ENCODE measurements at regions not wholly inside any gene's neighbourhood (a gene's known extent, or its start where the extent isn't known, plus 50 kb on each side); places are given as distances from the start of the nearest gene placed in this dataset.

GRCh38 chr14:29102996-29103395 is 336.4 kb downstream of the FOXG1 start:
- H3K36me3 ChIP-seq (ENCODE audit: control insufficient read depth in 2 of 2, insufficient read depth in 1 of 2, low read length in 2 of 2): no peaks in the 10 kb centered on the region
- ChIA-PET POLR2A (no interaction called here), CTCF (interaction anchor here (0.6 kb wide), 1 partner anchor 9 kb away, joined by 3 read pairs; no protein-coding TSS in a partner anchor)
- no peak overlapping the region for H3K27ac ChIP-seq (ENCODE audit: extremely low read depth, low read depth, low read length)
- H3K4me3 ChIP-seq (ENCODE audit: low read depth, low read length): no peak overlapping the region
- no peak for TF ChIP-seq ZNF175 (tag by site-specific recombination; IDR thresholded peaks at IDR 0.05)
- TF ChIP-seq SETDB1 (IDR thresholded peaks at IDR 0.05; ENCODE audit: insufficient read length, low read length): no peak
- no peak for TF ChIP-seq ZNF707 (tag by site-specific recombination; IDR thresholded peaks at IDR 0.05)
- TF ChIP-seq ZNF837 (tag by site-specific recombination; IDR thresholded peaks at IDR 0.05): no peak
- no peak for TF ChIP-seq KLF8 (tag by site-specific recombination; IDR thresholded peaks at IDR 0.05)
- no peak for TF ChIP-seq ZNF341 (tag by site-specific recombination; IDR thresholded peaks at IDR 0.05; ENCODE audit: low read depth)
- TF ChIP-seq ZNF449 (tag by site-specific recombination; IDR thresholded peaks at IDR 0.05): no peak
- TF ChIP-seq, protein P1, sequence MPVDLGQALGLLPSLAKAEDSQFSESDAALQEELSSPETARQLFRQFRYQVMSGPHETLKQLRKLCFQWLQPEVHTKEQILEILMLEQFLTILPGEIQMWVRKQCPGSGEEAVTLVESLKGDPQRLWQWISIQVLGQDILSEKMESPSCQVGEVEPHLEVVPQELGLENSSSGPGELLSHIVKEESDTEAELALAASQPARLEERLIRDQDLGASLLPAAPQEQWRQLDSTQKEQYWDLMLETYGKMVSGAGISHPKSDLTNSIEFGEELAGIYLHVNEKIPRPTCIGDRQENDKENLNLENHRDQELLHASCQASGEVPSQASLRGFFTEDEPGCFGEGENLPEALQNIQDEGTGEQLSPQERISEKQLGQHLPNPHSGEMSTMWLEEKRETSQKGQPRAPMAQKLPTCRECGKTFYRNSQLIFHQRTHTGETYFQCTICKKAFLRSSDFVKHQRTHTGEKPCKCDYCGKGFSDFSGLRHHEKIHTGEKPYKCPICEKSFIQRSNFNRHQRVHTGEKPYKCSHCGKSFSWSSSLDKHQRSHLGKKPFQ (tag by site-specific recombination; IDR thresholded peaks at IDR 0.05): no peak
- TF ChIP-seq GLI2 (tag by site-specific recombination; IDR thresholded peaks at IDR 0.05; ENCODE audit: borderline replicate concordance, low read depth): no peak
- TF ChIP-seq ZNF19 (tag by site-specific recombination; IDR thresholded peaks at IDR 0.05; ENCODE audit: low read depth): no peak
- no peak for TF ChIP-seq GFI1B (tag by site-specific recombination; IDR thresholded peaks at IDR 0.05)
- TF ChIP-seq ZIC2 (tag by site-specific recombination; IDR thresholded peaks at IDR 0.05): no peak
- TF ChIP-seq ZNF26 (tag by site-specific recombination; IDR thresholded peaks at IDR 0.05): no peak
- no peak for TF ChIP-seq ZNF529 (tag by site-specific recombination; IDR thresholded peaks at IDR 0.05; ENCODE audit: insufficient replicate concordance)
- no peak for TF ChIP-seq ZNF423 (tag by site-specific recombination; IDR thresholded peaks at IDR 0.05)
- TF ChIP-seq ZNF416 (tag by site-specific recombination; IDR thresholded peaks at IDR 0.05): no peak
- TF ChIP-seq ZNF530 (tag by site-specific recombination; IDR thresholded peaks at IDR 0.05; ENCODE audit: low read depth): no peak
- TF ChIP-seq PRDM2 (tag by site-specific recombination; IDR thresholded peaks at IDR 0.05; ENCODE audit: borderline replicate concordance): no peak
- TF ChIP-seq ZSCAN23 (tag by site-specific recombination; IDR thresholded peaks at IDR 0.05): no peak
- TF ChIP-seq ZNF768 (tag by site-specific recombination; IDR thresholded peaks at IDR 0.05): no peak
- H3K4me1 ChIP-seq (ENCODE audit: control insufficient read depth, insufficient read depth, low read length): no peaks in the 10 kb centered on the region
- no peaks in the 10 kb centered on the region for H3K9me3 ChIP-seq (ENCODE audit: control insufficient read depth, insufficient read depth, low read depth, low read length)
